Suprapubic skin (tissue), 4 donors: ENCODE measurements at regions not wholly inside any gene's neighbourhood (a gene's known extent, or its start where the extent isn't known, plus 50 kb on each side); places are given as distances from the start of the nearest gene placed in this dataset.

ENCODE experiments used
- CTCF ChIP-seq, 2 donors: fragments of 200-600 bp in 1 of 2; fragments of 450-650 bp in 1 of 2; sonication (generic) in 1 of 2; IDR thresholded peaks; one replicate each; pipeline ENCODE4 v1.5.1; 2016 to 2019; ENCODE audit warnings: antibody characterized with exemption in 2 of 2, mild to moderate bottlenecking in 1 of 2, moderate library complexity in 1 of 2
- POLR2A ChIP-seq, 2 donors: fragments of 450-650 bp; IDR thresholded peaks; one replicate each; pipeline ENCODE4 v1.6.1; 2017; ENCODE audit warnings: antibody characterized with exemption in 2 of 2, mild to moderate bottlenecking in 2 of 2, moderate library complexity in 2 of 2
- POLR2AphosphoS5 ChIP-seq, 3 donors: sonication (generic); formaldehyde crosslinking; IDR thresholded peaks; one replicate each; pipeline ENCODE4 v1.6.1; 2017; ENCODE audit warnings: antibody characterized with exemption in 3 of 3

- TF ChIP-seq CTCF (IDR thresholded peaks at IDR 0.05) (peak in 1 of 2 donors; percentile 23), POLR2A (IDR thresholded peaks at IDR 0.05) (no peak), POLR2AphosphoS5 (IDR thresholded peaks at IDR 0.05) (no peak)
These were observed 51.5 kb upstream of the DCC start for GRCh38 chr18:52288403-52289004.
